AG08395 (cell line): ENCODE measurements at regions not wholly inside any gene's neighbourhood (a gene's known extent, or its start where the extent isn't known, plus 50 kb on each side); places are given as distances from the start of the nearest gene placed in this dataset.
"Not testable (repeated sequence)": the region's sequence is repeated elsewhere in the genome, so short reads cannot be mapped to it uniquely, and the experiment has no call there.

Experiments
- DNase-seq: peaks from one replicate; pipeline ENCODE4 v3.0.0; 2012; ENCODE audit warnings: mixed read lengths, low spot score

- no peak for DNase-seq
These were observed 67.5 kb downstream of the UNCX start for GRCh38 chr7:1300206-1300605.

DNA sequence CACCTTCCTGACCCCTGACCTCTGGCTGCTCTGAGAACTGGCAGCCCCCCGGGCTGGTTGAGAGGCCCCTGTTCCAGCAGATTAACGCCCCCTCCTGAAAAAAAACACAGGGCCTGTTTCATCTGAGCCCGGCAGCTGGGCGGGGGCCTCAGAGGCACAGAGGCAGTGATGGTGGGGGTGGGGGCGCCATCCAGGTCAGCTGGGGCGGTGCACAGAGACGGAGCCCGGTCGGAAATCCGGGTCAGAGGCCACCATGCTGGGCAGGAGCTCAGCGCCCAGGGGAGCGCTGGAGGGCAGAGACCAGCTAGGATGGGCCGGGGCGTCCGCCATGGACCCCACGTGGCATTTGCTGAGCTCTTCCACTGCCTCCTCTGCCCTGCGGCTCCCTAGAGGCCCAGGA is 68.0 kb downstream of the UNCX start:
- DNase-seq, result no peak

DNA sequence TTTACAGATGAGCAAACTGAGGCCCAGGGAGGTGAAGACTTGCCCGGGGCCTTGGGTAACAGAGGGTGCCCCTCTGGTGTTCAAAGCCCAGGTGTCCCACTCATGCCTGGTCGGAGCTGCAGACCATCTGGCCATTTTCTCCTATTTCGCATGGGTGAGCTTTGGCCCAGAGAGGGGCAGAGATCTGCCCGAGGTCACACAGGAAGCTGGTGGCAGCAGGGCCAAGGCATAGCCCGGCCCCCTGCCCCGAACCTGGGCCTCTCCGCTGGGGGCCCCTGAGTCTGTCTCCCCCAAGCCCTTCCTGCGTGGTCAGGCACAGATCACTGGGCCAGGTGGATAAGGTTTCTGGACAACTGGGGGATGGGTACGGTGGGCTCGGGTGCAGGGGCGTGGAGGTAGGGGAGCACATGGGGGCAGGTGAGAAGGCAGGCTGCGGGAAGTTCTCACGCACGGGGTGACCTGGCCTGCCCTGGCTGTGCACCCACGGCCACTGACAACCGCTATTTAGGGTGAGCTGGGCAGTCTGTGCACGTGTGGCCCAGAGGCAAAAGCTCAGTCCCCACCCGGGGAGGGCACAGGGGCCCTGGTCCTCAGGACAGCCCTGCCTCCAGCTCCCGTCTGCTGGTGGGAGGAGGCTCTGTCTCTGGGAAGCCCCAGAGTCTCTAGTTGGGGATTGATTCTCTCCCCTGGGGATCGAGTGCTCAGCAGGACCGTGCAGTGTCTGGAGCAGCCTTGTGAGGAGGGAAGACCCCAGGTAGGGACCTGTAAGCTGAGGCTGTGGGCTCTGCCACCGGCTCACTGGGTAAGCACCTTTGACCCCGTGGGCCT is 68.6 kb downstream of the UNCX start:
- no peak for DNase-seq

DNA sequence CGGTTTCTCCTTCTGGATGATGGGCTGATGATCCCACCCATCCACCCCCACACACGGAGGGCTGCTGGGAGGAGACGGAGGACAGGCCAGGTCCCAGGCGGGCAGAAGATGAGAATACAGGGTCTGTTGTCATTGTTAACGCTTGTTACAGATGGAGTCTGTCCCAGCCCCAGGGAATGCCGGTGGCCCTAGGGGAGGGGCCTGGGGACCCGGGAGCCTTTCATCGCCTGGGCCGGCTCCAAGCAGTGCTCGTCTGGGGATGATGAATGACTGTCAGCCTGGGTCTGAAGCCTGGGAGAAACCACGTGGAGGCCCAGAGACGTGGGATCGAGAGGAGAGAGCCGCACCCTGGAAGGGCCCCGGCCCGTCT is 69.2 kb downstream of the UNCX start:
- no peak for DNase-seq

DNA sequence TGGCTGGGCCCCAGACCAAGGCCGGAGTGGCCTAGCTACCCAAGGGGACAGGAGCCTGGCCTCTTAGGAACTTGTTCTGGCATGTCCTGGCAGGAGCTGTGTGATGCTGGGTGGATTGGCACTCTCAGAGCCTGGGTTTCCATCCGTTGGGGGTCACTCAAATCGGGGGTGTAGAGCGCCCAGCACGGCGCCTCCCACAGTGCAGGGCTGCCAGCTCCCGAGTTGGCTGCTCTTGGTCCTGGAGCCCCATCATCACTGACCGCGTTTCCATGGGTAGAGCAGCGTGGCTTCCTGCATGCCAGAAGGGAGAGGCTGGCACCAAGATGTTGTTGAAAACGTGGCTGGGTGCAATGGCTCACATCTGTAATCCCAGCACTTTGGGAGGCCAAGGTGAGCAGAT is 70.3 kb downstream of the UNCX start:
- no peak for DNase-seq

GRCh38 chr7:1304011-1304410 is 71.3 kb downstream of the UNCX start:
- DNase-seq, result not testable (repeated sequence)

- no peak for DNase-seq
These were observed 73.2 kb downstream of the UNCX start for GRCh38 chr7:1305873-1306272.

GRCh38 chr7:1307828-1308227 is 75.2 kb downstream of the UNCX start:
- DNase-seq, result no peak

GRCh38 chr7:1309290-1309689 is 76.6 kb downstream of the UNCX start:
- DNase-seq, result no peak

- no peak for DNase-seq
These were observed 77.3 kb downstream of the UNCX start for GRCh38 chr7:1309996-1310395.

GRCh38 chr7:1310936-1311335 is 78.3 kb downstream of the UNCX start:
- no peak for DNase-seq

GRCh38 chr7:1311406-1312135 is 78.9 kb downstream of the UNCX start:
- DNase-seq, result no peak

- no peak for DNase-seq
These were observed 79.7 kb downstream of the UNCX start for GRCh38 chr7:1312136-1313070.

GRCh38 chr7:1313613-1314012 is 80.9 kb downstream of the UNCX start:
- DNase-seq, result no peak

DNA sequence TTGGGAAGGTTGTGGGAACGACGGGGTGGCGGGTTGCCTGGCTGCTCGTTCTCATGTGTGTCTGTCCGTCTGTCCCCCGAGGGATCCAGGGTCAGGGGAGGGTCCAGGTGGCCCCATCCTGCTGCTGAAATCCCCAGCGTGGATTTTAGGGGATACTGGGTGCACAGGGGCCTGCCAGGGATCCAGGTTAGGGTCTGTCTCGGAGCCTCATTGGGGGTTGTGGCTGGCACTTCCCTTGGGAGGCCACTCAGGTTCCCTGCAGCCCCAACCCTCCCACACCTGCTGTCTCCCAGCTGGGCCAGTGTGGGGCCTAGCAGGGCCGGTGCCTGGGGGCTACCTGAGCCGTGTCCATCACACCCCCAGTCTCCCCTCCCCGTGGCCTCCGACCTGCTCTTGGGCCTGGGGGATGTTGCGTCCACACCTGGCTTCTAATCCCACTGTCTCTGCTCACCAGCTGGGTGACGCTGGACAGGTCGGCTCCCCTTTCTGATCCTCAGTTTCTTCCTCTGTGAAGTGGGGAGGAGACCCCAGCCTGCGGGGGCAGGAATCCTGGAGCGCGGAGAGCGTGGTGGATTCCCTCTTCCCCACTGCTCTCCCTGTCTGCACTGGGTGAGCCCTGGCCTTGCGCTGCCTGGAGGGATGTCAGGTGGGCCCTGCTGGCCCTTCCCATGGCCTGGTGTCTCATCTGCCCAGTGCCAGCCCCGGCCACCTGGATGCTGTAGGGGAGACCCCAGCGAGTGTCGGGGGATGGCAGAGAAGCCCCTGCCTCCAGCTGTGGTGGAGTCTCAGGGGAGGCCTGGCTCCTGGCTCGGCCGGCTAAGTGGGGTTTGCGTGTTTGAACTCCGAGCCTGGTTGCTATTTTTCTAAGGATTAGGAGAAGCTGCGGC is 81.6 kb downstream of the UNCX start:
- no peak for DNase-seq

DNA sequence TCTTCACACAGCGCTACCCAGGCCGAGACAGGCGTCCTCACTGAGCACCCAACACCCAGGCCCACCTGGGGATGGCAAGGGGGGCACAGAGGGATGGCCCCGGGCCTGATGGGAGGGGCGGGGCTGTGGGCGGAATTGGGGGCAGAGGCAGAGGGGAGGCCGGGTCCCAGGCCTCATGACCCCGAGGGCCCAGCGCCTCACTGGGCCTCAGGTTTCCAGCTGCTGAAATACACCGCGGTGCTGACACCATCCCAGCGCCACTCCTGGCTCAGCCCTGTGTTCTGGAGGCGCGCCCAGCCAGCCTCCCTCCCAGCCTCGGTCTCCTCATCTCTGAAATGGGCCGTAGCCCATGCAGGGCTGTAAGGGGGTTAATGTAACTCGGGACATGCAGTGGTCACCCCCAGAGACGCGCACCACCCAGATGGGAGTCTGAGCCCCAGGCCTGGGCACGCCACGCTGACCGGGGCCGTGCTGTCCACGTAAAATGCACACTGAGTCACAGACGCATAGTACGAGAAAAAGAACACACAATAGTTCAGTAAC is 82.3 kb downstream of the UNCX start:
- DNase-seq, result no peak

DNA sequence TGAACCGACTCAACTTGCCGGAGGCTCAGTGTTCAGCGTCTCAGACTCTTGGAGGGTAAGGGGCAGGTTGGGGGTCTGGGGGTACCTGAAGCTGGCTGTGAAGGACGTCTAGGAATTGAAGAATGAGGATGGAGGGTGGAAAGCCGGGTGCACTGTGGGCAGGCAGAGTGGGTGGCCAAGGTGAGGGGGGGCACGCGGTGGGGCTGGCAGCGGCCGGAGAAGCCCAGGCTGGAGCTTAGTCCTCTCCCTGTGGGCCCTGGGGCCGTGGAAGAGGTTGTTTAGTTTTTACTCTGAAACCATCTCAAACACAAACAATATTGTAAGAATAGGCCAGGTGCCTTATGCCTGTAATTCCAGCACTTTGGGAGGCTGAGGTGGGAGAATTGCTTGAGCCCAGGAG is 83.4 kb downstream of the UNCX start:
- DNase-seq, result no peak

DNA sequence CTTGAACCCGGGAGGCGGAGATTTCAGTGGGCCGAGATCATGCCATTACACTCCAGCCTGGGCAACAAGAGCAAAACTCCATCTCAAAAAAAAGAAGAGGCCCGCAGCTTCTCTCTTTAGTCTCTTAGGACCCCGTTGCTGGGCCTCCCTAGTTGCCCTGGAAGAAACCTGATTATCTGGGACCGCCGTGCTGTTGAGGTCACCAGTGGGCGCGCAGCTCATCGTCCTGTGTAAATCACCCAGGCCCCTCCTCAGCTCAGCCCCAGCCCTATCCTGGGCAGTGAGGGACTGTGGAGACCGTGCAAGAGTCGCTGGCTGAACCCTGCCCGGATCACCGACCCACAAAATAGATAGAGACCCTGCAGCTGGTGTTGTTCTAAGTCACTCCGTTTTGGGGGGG is 85.0 kb downstream of the UNCX start:
- DNase-seq, result no peak

- DNase-seq, result no peak
These were observed 85.4 kb downstream of the UNCX start for GRCh38 chr7:1318051-1318450.

DNA sequence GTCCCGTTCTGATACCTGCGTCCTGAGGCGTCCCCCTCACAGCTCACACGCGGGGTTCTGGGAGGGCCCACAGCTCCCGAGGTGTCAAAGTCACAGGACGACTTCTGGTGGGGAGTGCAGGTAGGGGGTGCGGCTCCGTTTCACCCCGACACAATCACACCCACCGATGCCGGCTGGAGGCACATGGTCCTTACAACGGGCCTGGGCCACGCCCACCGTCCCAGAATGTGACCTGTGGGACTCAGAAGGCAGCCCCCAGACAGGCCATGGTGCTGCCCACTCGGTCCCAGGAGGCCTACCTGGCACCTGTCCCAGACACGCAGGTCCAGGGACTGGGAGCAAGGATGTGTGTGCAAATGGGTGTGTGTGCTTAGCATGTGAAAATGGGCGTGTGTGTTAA is 86.0 kb downstream of the UNCX start:
- DNase-seq, result no peak

- no peak for DNase-seq
These were observed 88.1 kb downstream of the UNCX start for GRCh38 chr7:1320616-1321240.
